ENCODE measurements at regions not wholly inside any gene's neighbourhood (a gene's known extent, or its start where the extent isn't known, plus 50 kb on each side); places are given as distances from the start of the nearest gene placed in this dataset.
"Not testable (repeated sequence)": the region's sequence is repeated elsewhere in the genome, so short reads cannot be mapped to it uniquely, and the experiment has no call there.

DNA sequence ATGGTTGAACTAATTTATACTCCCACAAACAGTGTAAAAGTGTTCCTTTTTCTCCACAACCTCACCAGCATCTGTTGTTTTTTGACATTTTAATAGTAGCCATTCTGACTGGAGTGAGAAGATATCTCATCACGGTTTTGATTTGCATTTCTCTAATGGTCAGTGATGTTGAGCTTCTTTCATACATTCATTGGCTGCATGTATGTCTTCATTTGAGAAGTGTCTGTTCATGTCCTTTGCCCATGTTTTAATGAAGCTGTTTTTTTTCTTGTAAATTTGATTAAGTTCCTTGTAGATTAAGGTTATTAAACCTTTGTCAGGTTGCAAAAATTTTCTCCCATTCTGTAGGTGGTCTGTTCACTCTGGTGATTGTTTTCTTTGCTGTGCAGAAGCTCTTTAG lies 281.1 kb downstream of the PTH2R start:
- DNase-seq, result not testable (repeated sequence)

DNA sequence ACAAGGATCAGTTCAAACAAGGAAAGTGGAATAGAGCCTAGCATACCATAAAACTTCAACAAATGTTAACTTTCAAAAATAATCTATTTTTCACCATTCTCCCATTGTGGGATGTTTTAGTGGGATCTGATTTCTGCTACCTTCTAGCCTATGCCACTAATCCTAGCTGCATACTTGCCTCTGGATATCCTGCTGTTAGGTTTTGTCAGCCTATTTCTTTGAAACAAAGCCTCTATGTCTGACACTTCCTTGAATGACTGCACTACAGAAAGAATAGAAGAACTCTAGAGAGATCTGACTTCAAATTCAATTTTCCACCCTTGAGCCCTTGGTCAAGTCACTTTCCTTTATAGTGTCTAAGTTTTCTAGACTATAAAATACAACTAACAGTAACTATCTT lies 291.5 kb downstream of the PTH2R start:
- no peak for DNase-seq

DNA sequence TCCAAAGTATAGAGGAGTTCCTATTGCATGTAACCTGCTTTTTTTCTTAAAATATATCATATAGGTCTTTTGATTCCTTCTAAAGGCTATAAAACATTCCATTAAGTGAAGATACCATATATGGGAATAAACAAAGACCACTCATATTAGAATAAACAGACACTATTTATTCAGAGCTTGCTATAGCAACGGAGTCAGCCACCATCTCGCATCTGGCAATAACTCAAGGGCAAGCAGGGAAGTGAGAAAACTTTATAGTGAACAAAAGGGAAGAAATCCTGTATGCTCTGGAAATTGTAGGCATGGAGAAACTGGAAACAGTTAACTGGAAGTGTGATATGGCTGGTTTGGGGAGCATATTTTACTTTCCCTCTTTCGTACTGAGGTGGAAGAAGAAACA lies 301.9 kb downstream of the PTH2R start:
- DNase-seq, result no peak

DNA sequence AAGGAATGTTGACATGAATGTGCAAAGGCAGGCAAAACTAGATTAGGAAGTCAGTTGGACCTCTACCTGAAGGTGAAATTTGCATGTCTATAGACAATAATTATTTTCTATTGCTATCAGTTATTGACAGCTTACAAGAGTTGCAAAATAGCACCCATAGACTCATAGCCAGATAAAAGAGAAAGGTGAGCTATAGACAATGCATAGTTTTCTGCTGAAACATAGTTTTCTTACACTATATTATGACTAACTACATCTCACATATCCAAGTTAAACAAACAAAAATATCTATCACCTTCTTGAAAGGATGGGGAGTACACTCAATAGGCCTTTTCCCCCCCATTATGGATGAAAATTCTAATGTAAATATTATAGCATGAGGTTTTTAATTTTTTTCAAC lies 305.0 kb downstream of the PTH2R start:
- no peak for DNase-seq

DNA sequence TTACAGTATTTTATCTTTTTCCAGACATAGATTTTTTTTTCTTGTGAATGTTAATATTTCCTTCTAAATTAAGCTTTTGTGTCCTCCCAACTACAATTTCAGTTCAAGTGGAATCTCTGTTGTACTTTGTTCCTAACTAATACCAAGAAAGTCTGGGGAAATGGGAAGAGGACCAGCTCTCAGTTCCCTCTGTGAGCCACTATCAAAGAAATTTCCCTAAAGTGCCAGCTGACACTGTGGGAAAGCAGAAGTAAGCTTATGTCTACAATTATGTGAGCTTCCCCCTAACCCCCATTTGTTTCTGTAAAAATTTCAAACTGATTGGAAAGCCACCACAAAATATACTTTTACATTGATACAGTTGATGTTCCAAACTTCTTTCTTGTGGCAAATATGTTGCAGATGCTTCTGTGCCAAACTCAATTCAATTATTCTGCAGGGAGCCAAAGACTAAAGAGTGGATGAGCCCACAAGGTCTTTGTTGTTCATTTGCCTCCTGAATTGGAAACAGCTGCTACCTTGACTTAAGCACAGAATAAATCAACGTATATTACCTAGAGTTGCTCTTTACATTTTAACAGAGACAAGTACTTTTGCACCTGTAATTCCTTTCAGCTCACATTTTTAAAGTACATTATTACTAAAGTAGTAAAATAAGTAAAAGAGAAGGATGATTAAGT lies 306.6 kb downstream of the PTH2R start:
- DNase-seq, result no peak

DNA sequence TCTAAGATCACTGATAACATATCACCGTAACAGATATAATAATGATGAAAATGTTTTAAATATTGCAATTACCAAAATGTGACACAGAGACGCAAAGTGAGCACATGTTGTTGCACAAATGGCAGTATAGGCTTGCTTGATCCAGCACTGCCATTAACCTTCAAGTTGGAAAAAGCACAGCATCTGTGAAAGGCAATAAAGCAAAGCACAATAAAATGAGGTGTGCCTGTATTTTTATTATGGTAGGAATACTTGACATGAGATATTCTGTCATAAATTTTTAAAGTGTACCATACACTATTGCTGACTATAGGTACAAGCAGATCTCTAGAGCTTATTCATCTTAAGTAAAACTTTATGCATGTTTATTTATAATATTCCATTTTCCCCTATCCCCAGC lies 312.2 kb downstream of the PTH2R start:
- no peak for DNase-seq

DNA sequence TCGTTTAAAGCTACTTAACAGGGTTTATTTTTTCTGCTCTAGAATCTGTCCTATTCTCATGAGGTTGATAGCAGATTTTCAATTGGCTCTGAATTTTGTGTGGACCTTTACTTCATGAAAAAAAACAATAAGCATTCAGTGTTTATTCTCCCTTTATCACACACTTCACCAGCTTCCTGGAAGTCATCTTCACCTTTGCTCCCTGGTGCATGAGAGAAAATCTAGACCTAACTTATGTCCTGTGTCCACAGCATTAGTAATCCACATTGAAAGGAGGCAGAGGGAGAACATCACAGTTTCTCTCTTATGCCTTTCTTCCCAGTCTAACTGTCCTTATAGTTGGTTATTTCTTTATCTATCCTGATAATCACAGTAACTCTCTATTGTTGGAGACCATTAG lies 316.1 kb downstream of the PTH2R start:
- no peak for DNase-seq

DNA sequence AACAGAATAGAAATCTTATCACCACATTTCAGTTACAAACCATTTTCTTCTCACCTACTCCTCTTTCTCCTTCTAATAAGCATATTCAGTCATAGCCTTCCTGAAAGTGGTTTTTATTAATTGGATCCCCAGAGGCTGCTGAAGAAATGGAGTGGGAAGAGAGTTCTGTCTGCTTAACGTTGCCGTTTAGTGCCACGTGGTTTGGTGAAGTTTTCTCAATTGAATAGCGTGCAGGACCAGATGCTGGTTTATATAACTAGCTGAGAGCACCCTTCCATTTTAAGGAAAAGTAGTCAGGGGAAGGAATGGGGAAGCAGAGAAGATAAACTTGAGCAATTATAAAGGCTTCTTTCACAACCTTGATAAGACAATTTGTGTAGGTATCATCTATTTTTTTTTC lies 318.7 kb downstream of the PTH2R start:
- DNase-seq, result no peak

DNA sequence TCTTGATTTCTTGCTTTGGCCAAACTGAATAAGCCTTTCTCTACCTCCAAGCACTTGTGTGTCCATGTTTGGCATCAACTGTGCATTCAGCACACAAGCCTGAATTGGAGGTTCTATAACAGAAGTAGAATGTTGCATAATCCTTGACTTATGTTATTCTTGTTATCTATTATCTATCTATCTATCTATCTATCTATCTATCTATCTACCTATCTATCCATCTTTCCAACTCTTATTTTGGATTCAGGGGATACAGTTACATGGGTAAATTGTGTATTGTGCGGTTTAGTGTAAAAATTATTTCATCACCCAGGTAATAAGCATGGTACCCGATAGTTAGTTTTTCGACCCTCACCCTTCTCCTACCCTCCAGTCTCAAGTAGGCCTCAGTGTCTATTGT lies 319.6 kb downstream of the PTH2R start:
- no peak for DNase-seq

DNA sequence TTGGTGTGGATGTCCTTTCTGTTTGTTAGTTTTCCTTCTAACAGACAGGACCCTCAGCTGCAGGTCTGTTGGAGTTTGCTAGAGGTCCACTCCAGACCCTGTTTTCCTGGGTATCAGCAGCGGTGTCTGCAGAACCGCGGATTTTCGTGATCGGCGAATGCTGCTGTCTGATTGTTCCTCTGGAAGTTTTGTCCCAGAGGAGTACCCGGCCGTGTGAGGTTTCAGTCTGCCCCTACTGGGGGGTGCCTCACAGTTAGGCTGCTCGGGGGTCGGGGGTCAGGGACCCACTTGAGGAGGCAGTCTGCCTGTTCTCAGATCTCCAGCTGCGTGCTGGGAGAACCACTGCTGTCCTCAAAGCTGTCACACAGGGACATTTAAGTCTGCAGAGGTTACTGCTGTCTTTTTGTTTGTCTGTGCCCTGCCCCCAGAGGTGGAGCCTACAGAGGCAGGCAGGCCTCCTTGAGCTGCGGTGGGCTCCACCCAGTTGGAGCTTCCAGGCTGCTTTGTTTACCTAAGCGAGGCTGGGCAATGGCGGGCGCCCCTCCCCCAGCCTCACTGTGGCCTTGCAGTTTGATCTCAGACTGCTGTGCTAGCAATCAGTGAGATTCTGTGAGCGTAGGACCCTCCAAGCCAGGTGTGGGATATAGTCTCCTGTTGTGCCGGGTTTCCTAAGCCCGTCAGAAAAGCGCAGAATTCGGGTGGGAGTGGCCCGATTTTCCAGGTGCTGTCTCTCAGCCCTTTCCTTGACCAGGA lies 345.2 kb downstream of the PTH2R start:
- not testable (repeated sequence) for DNase-seq

DNA sequence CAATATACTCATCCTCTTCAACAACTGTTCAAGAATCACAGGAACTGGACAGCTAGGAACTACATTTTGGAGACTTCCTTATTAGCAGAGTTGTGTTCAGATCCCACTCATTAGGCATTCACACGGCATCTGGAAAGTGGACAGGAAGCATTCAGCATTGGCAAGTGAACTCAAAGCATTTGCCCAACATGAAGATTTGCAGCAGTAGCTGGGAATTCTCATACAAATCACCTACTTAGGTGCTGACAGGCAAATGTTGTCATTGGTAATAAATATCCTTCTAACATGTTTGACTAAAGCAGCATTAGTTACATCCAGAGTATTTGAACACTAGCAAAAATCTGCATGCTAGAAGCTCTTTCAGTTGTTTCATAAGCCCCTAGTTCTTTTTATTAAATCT lies 350.8 kb downstream of the PTH2R start:
- no peak for DNase-seq

DNA sequence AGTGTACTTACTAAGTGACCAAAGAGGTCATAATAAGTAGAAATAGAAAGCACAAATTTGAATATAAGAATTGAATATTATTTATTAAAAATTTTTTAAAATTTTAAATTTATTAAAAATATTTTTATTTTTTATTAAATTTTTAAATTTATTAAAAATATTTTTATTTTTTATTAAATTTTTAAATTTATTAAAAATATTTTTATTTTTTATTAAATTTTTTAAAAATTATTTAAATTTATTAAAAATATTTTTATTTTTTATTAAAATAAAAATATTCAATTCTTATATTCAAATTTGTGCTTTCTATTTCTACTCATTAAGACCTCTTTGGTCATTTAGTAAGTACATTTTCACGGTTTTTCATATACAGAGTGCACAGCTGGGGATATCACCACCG lies 366.5 kb downstream of the PTH2R start:
- not testable (repeated sequence) for DNase-seq

DNA sequence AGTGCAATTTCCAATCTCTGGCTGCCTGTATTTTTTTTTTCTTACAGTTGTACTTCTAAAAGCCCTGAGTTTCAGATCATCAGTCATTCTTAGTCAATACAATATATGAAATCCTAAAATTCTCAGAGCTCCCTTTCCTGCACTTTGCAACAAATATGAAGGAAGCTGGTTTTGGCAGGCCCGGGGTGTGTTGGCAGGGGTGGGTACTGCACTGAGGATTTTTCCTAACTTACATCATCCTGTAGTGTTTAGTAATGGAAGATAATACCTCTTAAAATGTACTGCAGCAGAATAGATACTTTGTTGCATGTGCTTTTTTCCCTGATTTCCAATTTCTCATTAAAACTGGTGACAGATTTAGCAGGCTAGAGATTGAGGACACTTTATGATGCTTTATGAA lies 374.6 kb downstream of the PTH2R start:
- no peak for DNase-seq

DNA sequence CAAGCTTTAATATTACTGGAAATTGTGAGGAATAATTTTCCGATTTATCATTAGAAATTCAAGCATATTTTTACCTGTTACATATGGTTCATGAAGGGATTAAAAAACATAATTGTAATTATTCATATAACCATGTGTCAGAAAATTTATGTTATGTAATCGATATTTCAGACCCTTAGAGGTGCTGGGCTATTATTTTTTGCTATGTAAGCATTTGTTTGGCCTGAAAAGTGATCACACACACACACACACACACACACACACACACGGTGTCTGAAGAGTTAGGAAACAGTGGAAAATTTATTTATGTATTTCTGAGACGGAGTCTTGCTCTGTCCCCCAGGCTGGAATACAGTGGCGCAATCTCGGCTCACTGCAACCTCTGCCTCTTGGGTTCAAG lies 375.5 kb downstream of the PTH2R start:
- DNase-seq, result no peak

DNA sequence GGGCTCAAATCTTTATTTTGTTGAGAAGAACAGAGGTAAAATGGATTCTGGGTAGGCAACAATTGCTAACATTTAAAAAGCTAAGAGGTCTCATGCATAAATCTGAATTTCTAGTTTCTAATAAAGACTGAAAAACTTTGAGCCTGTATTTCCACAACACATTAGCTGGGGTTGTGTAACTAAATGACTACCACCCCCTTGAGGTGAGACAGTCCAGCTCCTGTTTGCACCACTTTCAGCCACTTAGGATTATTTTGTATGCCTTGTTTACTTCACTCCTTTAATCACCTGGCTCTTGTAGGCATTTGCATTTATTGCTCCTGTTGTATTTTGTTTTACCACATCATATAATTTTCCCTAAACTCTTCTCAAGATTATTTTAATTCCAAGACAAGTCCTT lies 376.6 kb downstream of the PTH2R start:
- no peak for DNase-seq

DNA sequence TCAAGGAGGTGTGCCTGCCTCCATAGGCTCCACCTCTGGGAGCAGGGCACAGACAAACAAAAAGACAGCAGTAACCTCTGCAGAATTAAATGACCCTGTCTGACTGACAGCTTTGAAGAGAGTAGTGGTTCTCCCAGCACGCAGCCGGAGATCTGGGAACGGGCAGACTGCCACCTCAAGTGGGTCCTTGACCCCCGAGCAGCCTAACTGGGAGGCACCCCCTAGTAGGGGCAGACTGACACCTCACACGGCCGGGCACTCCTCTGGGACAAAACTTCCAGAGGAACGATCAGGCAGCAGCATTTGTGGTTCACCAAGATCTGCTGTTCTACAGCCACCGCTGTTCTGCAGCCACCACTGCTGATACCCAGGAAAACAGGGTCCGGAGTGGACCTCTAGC lies 378.2 kb downstream of the PTH2R start:
- not testable (repeated sequence) for DNase-seq

DNA sequence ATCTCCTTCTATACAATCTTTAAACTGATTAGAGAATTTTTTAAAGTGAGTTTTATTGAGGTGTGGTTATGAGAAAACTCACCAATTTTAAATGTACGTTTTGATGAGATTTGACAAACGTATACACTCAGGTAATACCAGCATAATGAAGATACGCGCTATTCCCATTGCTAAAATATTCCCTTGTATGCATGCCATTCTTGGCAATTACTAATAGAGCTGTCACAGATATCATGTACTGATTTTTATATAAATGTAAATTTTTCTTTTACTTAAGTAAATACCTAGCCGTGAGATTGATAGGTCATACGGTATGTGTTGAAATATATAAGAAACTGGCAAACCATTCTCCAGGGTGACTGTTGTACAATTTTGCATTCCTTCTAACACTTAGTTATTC lies 384.7 kb downstream of the PTH2R start:
- no peak for DNase-seq

DNA sequence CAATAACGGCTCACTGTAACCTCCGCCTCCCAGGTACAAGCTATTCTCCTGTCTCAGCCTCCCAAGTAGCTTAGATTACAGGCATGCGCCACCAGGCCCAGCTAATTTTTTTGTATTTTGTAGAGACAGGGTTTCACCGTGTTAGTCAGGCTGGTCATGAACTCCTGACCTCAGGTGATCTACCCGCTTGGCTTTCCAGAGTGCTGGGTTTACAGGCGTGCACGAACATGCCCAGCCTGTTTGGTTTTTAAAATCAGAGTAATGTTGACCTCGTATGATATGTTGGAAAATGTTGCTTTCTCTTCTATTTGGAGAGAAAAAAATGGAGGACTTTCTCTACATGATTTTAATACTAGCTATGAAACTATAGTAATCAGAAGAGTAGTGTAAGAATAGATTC lies 386.2 kb downstream of the PTH2R start:
- DNase-seq, result no peak

DNA sequence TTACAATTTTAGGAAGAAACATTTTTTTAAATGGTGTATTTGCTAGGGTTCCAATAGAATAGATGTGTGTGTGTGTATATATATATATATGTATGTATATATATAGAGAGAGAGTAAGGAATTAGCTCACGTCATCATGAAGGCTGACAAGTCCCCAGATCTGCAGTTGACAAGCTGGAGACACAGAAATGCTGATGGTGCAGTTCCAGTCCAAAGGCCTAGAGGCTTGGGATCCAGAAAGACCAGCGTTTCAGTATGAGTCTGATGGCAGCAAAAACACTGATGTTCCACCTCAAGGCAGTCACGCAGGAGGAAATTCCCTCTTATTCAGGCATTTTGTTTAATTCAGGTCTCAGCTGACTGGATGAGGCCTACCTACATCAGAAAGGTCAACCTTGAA lies 386.8 kb downstream of the PTH2R start:
- no peak for DNase-seq

DNA sequence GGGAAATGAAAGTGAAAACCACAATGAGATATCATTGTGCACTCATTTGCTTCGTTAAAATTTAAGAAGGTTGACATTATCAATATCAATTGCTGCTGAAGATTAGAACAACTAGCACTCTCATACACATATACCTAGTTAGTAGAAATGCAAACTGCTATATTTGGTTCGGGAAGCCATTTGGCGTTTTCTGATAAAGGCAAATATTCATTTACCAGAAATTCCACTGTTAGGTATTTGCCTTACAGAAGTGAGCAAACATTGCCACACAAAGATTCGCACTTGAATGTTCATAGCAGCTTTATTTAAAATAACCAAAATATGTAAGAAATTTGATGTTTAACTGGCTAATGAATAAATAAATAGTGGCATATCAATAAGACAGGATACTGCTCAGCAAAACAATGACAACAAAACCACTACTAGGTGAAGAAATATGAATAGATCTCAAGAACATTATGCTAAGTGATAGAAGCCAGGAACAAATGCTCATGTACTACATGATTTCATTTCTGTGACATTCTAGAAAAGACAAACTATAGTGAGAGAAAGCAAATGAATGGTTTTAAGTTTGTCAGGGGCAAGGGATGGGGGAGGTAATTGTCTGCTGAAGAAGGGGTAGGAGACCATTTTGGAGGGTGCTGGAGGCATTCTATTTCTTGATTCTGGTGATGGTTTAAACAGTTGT lies 387.8 kb downstream of the PTH2R start:
- no peak for DNase-seq

DNA sequence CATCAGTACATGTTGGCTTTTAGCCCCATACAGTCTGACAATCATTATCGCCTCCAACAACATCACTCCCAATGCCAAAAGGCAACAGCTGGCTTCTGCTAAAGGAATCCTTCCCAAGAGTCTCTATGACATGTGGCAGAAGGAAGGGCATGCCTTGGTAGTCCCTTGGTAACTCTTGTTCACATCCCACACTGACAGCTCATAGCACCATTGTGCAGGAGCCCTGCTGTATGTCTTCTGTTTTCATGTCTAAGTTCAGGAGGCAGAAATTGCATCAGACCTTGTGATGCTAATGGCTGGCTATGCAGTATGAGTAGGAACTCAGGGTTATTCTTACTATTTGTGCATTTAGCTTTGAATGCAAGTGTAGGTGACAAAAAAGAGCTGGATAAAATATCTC lies 392.1 kb downstream of the PTH2R start:
- DNase-seq, result no peak

DNA sequence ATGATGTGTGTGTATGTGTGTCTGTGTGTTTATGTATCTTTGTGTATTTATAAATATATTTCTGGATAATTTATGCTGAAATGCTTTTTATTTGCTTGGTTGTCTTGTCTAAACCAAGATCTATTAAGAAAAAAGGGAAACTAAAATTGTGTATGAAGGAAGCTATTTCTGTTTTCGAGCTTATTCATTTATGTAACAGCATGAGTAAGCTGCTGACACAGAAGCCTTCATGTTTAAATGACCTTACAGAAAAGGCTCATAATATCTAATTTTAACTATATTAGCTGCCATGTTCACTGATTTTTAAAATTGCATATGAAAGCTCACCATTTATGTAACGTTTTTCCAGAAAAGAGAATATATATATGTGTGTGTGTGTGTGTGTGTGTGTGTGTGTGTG lies 392.8 kb downstream of the PTH2R start:
- DNase-seq, result no peak

DNA sequence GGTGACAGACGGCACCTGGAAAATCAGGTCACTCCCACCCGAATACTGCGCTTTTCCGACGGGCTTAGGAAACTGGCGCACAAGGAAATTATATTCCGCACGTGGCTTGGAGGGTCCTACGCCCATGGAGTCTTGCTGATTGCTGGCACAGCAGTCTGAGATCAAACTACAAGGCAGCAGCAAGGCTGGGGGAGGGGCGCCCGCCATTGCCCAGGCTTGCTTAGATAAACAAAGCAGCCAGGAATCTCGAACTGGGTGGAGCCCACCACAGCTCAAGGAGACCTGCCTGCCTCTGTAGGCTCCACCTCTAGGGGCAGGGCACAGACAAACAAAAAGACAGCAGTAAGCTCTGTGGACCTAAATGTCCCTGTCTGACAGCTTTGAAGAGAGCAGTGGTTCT lies 394.3 kb downstream of the PTH2R start:
- not testable (repeated sequence) for DNase-seq

DNA sequence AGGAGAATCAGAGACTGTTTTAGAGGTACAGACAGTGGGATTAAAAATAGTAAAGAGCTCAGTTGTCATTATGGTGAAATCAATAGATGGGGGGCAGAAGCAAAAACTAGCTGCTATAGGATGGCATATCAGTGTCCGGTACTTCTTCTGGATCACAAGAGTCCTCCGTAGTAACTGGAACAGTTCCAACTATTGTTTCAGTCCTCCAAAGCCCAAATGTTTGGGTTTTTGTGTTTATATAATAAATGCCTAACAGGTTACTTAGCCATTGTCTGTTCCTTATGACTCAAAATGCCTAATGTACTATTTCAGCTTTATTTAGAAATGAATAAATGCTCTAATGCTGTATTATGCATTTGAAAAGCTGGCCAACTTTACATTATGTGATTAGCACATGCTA lies 401.2 kb downstream of the PTH2R start:
- DNase-seq, result no peak
